C4-2B (cell line): ENCODE measurements at regions not wholly inside any gene's neighbourhood (a gene's known extent, or its start where the extent isn't known, plus 50 kb on each side); places are given as distances from the start of the nearest gene placed in this dataset.

Experiments
- ZFX ChIP-seq: fragments of 450-650 bp; IDR thresholded peaks from 2 replicates; pipeline ENCODE4 v1.6.1; 2017
- TF ChIP-seq, protein P1 (sequence below): fragments of 450-650 bp; conservative IDR thresholded peaks from 2 replicates; pipeline ENCODE4 v1.5.1; 2017; ENCODE audit warnings: mild to moderate bottlenecking

DNA sequence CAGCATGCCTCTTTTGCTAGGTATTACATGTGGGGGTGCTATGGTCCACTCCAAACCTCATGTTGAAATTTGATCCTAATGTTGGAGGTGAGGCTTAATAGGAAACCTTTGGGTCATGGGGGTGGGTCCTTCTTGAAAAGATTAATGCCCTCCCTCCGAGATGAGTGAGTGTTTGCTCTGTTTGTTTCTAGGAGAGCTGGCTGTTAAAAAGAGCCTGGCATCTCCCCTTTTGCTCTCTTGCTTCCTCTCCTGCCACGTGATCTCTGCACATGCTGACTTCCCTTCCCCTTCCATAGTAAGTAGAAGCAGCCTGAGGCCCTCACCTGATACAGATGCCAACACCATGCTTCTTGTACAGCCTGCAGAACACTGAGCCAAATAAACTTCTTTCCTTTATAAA lies 104.5 kb downstream of the FAT3 start:
- TF ChIP-seq, protein P1, sequence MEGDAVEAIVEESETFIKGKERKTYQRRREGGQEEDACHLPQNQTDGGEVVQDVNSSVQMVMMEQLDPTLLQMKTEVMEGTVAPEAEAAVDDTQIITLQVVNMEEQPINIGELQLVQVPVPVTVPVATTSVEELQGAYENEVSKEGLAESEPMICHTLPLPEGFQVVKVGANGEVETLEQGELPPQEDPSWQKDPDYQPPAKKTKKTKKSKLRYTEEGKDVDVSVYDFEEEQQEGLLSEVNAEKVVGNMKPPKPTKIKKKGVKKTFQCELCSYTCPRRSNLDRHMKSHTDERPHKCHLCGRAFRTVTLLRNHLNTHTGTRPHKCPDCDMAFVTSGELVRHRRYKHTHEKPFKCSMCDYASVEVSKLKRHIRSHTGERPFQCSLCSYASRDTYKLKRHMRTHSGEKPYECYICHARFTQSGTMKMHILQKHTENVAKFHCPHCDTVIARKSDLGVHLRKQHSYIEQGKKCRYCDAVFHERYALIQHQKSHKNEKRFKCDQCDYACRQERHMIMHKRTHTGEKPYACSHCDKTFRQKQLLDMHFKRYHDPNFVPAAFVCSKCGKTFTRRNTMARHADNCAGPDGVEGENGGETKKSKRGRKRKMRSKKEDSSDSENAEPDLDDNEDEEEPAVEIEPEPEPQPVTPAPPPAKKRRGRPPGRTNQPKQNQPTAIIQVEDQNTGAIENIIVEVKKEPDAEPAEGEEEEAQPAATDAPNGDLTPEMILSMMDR, result no peak
- TF ChIP-seq ZFX, result no peak
